ENCODE measurements at regions not wholly inside any gene's neighbourhood (a gene's known extent, or its start where the extent isn't known, plus 50 kb on each side); places are given as distances from the start of the nearest gene placed in this dataset.
"Not testable (repeated sequence)": the region's sequence is repeated elsewhere in the genome, so short reads cannot be mapped to it uniquely, and the experiment has no call there.

- TF ChIP-seq POLR2A (IDR thresholded peaks at IDR 0.05; ENCODE audit: low read depth, low read length), result no peak
- no peak for FAIRE-seq
Observed at GRCh38 chr3:184486614-184487013, 75.0 kb upstream of the EPHB3 start.

GRCh38 chr3:184488577-184488976, 73.0 kb upstream of the EPHB3 start:
- FAIRE-seq (no peak), DNase-seq (ENCODE audit: insufficient read length, low spot score) (no peak)
- TF ChIP-seq POLR2A (IDR thresholded peaks at IDR 0.05; ENCODE audit: low read depth, low read length), result no peak

More at GRCh38 chr3:184486614-184487013, 75.0 kb upstream of the EPHB3 start:
- no peak for DNase-seq (ENCODE audit: insufficient read length, low spot score)

- FAIRE-seq, result no peak
- TF ChIP-seq POLR2A (IDR thresholded peaks at IDR 0.05; ENCODE audit: low read depth, low read length), result no peak
- DNase-seq (ENCODE audit: insufficient read length, low spot score), result no peak
Observed at GRCh38 chr3:184489268-184489841, 72.2 kb upstream of the EPHB3 start.

- DNase-seq (ENCODE audit: insufficient read length, low spot score) (no peak), FAIRE-seq (no peak)
- TF ChIP-seq POLR2A (IDR thresholded peaks at IDR 0.05; ENCODE audit: low read depth, low read length), result no peak
Observed at GRCh38 chr3:184491011-184491576, 70.5 kb upstream of the EPHB3 start.

GRCh38 chr3:184491867-184492615, 69.5 kb upstream of the EPHB3 start:
- DNase-seq (ENCODE audit: insufficient read length, low spot score) (no peak), FAIRE-seq (no peak)
- no peak for TF ChIP-seq POLR2A (IDR thresholded peaks at IDR 0.05; ENCODE audit: low read depth, low read length)

GRCh38 chr3:184496933-184497332, 64.7 kb upstream of the EPHB3 start:
- FAIRE-seq, result no peak
- no peak for DNase-seq (ENCODE audit: insufficient read length, low spot score)
- TF ChIP-seq POLR2A (IDR thresholded peaks at IDR 0.05; ENCODE audit: low read depth, low read length), result no peak

- FAIRE-seq (no peak), DNase-seq (ENCODE audit: insufficient read length, low spot score) (no peak)
- TF ChIP-seq POLR2A (IDR thresholded peaks at IDR 0.05; ENCODE audit: low read depth, low read length), result no peak
Observed at GRCh38 chr3:184497804-184498203, 63.8 kb upstream of the EPHB3 start.

- DNase-seq (ENCODE audit: insufficient read length, low spot score), result no peak
- TF ChIP-seq POLR2A (IDR thresholded peaks at IDR 0.05; ENCODE audit: low read depth, low read length), result no peak
- no peak for FAIRE-seq
Observed at GRCh38 chr3:184498986-184499606, 62.5 kb upstream of the EPHB3 start.

GRCh38 chr3:184500344-184500923, 61.2 kb upstream of the EPHB3 start:
- DNase-seq (ENCODE audit: insufficient read length, low spot score) (no peak), FAIRE-seq (no peak)
- TF ChIP-seq POLR2A (IDR thresholded peaks at IDR 0.05; ENCODE audit: low read depth, low read length), result no peak

- FAIRE-seq (no peak), DNase-seq (ENCODE audit: insufficient read length, low spot score) (no peak)
- TF ChIP-seq POLR2A (IDR thresholded peaks at IDR 0.05; ENCODE audit: low read depth, low read length), result no peak
Observed at GRCh38 chr3:184502123-184502667, 59.4 kb upstream of the EPHB3 start.

GRCh38 chr3:184502841-184503240, 58.7 kb upstream of the EPHB3 start:
- not testable (repeated sequence) for DNase-seq (ENCODE audit: insufficient read length, low spot score); FAIRE-seq

- DNase-seq (ENCODE audit: insufficient read length, low spot score) (no peak), FAIRE-seq (no peak)
- TF ChIP-seq POLR2A (IDR thresholded peaks at IDR 0.05; ENCODE audit: low read depth, low read length), result no peak
Observed at GRCh38 chr3:184503647-184504046, 57.9 kb upstream of the EPHB3 start.

GRCh38 chr3:184505076-184505878, 56.3 kb upstream of the EPHB3 start:
- FAIRE-seq (no peak), DNase-seq (ENCODE audit: insufficient read length, low spot score) (no peak)
- TF ChIP-seq POLR2A (IDR thresholded peaks at IDR 0.05; ENCODE audit: low read depth, low read length), result no peak

All from H54 (cell line).